IgD-negative memory B cell (primary cell): ENCODE measurements at regions not wholly inside any gene's neighbourhood (a gene's known extent, or its start where the extent isn't known, plus 50 kb on each side); places are given as distances from the start of the nearest gene placed in this dataset.
"Not testable (repeated sequence)": the region's sequence is repeated elsewhere in the genome, so short reads cannot be mapped to it uniquely, and the experiment has no call there.

Source experiments
- H3K27ac Mint-ChIP-seq, 3 donors: one replicate each; pipeline ENCODE4 v1.8.0; 2020 to 2022; ENCODE audit warnings: mild to moderate bottlenecking in 3 of 3, mixed read lengths in 3 of 3, moderate library complexity in 1 of 3
- H3K27me3 Mint-ChIP-seq: one replicate; pipeline ENCODE4 v1.8.0; 2021; ENCODE audit warnings: mixed read lengths
- H3K36me3 Mint-ChIP-seq: one replicate; pipeline ENCODE4 v1.8.0; 2020; ENCODE audit warnings: mild to moderate bottlenecking, mixed read lengths
- H3K4me1 Mint-ChIP-seq, 3 donors: one replicate each; pipeline ENCODE4 v1.8.0; 2020 to 2022; ENCODE audit warnings: mixed read lengths in 3 of 3, mild to moderate bottlenecking in 1 of 3
- H3K4me3 Mint-ChIP-seq, 4 donors: one replicate each; pipeline ENCODE4 v1.8.0; 2020 to 2022; ENCODE audit warnings: mild to moderate bottlenecking in 4 of 4, mixed read lengths in 4 of 4, moderate library complexity in 3 of 4
- H3K9me3 Mint-ChIP-seq, 3 donors: one replicate each; pipeline ENCODE4 v1.8.0; 2020 to 2021; ENCODE audit warnings: mixed read lengths in 3 of 3, mild to moderate bottlenecking in 1 of 3

GRCh38 chr2:75292826-75293225 is 93.5 kb upstream of the TACR1 start:
- H3K36me3 Mint-ChIP-seq = peaks cover 10% of the 10 kb centered on the region
- H3K27ac Mint-ChIP-seq = no peak overlapping the region
- H3K27me3 Mint-ChIP-seq = no peaks in the 10 kb centered on the region
- peaks cover 2 to 7% (median 7%) of the 10 kb centered on the region in 3 donors for H3K4me1 Mint-ChIP-seq
- H3K9me3 Mint-ChIP-seq = no peaks in the 10 kb centered on the region
- H3K4me3 Mint-ChIP-seq = no peak overlapping the region

- peaks cover 8% of the 10 kb centered on the region for H3K36me3 Mint-ChIP-seq
- peak overlapping the region in 1 of 4 donors; percentile 5 for H3K4me3 Mint-ChIP-seq
- H3K9me3 Mint-ChIP-seq = no peaks in the 10 kb centered on the region
- H3K4me1 Mint-ChIP-seq = peaks cover 4 to 10% (median 10%) of the 10 kb centered on the region in 3 donors
- peaks cover under 1% of the 10 kb centered on the region for H3K27me3 Mint-ChIP-seq
- peak overlapping the region in 1 of 3 donors; percentile 35 for H3K27ac Mint-ChIP-seq
These were observed 91.4 kb upstream of the TACR1 start for GRCh38 chr2:75290600-75291150.

DNA sequence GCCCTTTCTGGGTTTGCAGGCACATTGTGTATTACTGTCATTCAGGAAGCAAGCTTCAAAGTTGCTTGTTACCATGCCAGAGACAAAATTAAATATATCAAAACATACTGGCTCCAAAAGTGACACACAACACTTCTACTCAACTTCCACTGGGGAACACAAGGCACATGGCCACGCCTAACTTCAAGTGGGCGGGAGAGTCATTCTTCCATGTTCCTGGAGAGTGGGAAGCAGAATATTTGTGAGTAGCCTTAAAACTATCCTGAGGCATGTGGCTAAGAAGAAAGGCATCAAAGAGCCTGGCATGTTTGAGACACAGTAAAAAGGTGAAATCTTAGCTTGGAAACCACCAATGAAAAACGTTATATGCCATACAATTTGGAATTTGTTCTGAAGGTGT is 90.5 kb upstream of the TACR1 start:
- H3K36me3 Mint-ChIP-seq = peaks cover 8% of the 10 kb centered on the region
- H3K27ac Mint-ChIP-seq = no peak overlapping the region
- no peak overlapping the region for H3K4me3 Mint-ChIP-seq
- H3K4me1 Mint-ChIP-seq = peaks cover 6 to 10% (median 10%) of the 10 kb centered on the region in 3 donors
- H3K9me3 Mint-ChIP-seq = no peaks in the 10 kb centered on the region
- H3K27me3 Mint-ChIP-seq = peaks cover 2% of the 10 kb centered on the region

DNA sequence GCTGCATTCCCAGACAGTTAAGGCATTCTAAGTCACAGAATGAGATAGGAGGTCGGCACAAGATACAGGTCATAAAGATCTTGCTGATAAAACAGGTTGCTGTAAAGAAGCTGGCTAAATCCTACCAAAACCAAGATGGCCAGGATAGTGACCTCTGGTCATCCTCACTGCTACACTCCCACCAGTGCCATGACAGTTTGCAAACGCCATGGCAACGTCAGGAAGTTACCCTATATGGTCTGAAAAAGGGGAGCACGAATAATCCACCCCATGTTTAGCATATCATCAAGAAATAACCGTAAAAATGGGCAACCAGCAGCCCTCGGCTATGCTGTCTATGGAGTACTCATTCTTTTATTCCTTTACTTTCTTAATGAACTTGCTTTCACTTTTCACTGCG is 89.9 kb upstream of the TACR1 start:
- not testable (repeated sequence) for H3K4me3 Mint-ChIP-seq, H3K4me1 Mint-ChIP-seq, H3K27ac Mint-ChIP-seq, H3K9me3 Mint-ChIP-seq, H3K36me3 Mint-ChIP-seq, H3K27me3 Mint-ChIP-seq

DNA sequence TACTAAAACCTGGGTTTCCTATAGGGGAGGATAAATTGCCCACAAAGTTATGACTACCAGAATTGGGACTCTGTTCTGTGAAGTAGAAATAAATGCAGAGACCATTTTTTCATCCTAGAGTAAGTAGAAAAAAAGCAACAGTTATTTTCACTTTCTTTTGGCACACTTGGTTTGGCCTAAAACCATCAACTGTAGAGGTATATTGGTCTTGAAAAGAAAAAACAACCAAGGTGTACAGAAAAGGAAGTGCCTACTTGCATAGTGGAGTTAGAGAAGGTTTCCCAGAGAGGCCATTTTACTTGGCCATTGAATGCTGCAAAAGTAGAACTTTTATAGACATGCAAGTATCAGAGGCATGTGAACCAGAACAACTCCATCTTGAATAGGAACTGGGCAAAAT is 89.4 kb upstream of the TACR1 start:
- Mint-ChIP-seq H3K4me1 (peaks cover 6 to 10% (median 10%) of the 10 kb centered on the region in 3 donors), H3K36me3 (peaks cover 5% of the 10 kb centered on the region), H3K4me3 (no peak overlapping the region), H3K27me3 (peaks cover 2% of the 10 kb centered on the region), H3K27ac (no peak overlapping the region), H3K9me3 (no peaks in the 10 kb centered on the region)

DNA sequence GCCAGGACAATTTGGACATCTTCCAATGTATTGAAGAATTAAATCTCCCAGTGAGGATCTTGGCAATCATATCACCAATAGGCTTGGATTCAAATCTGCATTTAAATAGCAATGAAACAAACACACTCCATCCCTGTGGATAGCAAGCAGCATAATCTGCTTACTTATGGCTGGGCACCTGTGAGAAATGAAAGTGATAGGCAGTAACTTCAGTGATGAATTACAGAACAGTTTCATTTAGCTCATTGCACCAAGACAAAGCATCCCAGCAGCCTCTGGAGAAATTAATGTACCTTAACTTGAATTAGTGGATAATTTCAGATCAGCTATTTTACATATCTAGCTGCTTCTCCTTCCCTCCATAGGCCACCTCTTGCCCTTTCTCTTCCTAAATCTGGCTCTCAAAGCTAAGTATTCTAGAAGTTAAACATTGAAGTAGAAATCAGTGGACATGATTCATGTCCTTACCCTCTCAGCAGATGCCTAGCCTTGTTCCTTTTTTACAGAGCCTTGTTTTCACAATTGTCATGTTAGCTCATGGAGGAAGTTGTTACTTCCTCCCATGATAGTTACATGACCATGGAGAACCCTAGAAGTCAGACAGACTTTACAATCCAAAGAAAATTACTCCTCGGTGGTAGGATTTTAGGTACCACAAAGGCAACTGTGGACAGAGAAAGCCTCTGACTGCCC is 88.5 kb upstream of the TACR1 start:
- Mint-ChIP-seq H3K4me3 (no peak overlapping the region), H3K27me3 (peaks cover 2% of the 10 kb centered on the region), H3K27ac (no peak overlapping the region), H3K36me3 (peaks cover 5% of the 10 kb centered on the region), H3K9me3 (no peaks in the 10 kb centered on the region), H3K4me1 (peaks cover 6 to 10% (median 10%) of the 10 kb centered on the region in 3 donors)

DNA sequence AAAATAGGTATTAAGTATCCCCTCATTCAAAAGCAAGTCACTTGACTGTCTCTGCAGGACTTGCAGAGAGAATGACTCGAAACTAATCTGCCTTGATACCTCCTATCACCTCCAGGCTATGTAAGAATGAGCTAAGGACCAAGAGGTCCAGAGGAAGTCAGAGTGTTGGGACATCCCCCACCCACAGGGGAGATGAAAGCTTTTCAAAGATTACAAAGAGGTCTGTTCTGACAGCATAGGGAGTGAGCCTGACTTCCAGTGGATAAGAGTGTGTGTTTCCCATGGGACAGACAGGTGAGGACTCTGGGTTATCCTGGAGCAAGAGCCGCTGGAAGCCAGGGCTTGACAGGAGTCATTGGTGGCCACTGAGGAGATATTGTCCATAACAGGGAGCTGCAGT is 85.0 kb upstream of the TACR1 start:
- Mint-ChIP-seq H3K36me3 (peaks cover 6% of the 10 kb centered on the region), H3K4me1 (peaks cover 6 to 10% (median 8%) of the 10 kb centered on the region in 3 donors), H3K9me3 (no peaks in the 10 kb centered on the region), H3K27ac (no peak overlapping the region), H3K4me3 (no peak overlapping the region), H3K27me3 (peaks cover 2% of the 10 kb centered on the region)

GRCh38 chr2:75278821-75279379 is 79.6 kb upstream of the TACR1 start:
- peaks cover 6% of the 10 kb centered on the region for H3K36me3 Mint-ChIP-seq
- no peak overlapping the region for H3K4me3 Mint-ChIP-seq
- H3K27me3 Mint-ChIP-seq = no peaks in the 10 kb centered on the region
- H3K27ac Mint-ChIP-seq = no peak overlapping the region
- H3K4me1 Mint-ChIP-seq = no peaks in the 10 kb centered on the region
- H3K9me3 Mint-ChIP-seq = peaks cover 5 to 13% (median 11%) of the 10 kb centered on the region in 3 donors

DNA sequence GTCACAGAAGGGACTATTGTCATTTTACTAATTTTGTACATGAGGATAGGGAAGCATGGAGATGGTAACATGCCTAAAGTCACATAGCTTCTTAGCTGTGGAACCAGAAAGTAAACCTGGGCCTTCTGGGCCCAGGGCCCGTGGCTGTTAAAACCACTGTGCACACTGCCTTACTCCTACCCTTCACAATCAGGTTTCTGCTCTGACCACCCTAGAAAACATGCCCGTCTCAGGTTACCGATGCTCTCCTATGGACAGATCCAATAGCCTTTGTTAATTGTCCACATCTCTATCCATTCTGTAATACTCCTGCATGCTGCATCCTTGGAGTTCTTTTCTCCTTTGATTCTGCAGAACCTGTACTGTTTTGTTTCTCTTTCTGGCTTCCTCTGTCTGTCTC is 79.0 kb upstream of the TACR1 start:
- Mint-ChIP-seq H3K4me1 (no peaks in the 10 kb centered on the region), H3K4me3 (no peak overlapping the region), H3K9me3 (peaks cover 5 to 17% (median 11%) of the 10 kb centered on the region in 3 donors), H3K27ac (no peak overlapping the region), H3K36me3 (peaks cover 7% of the 10 kb centered on the region), H3K27me3 (no peaks in the 10 kb centered on the region)

- H3K4me1 Mint-ChIP-seq = no peaks in the 10 kb centered on the region
- no peaks in the 10 kb centered on the region for H3K27me3 Mint-ChIP-seq
- peaks cover 8% of the 10 kb centered on the region for H3K36me3 Mint-ChIP-seq
- H3K27ac Mint-ChIP-seq = no peak overlapping the region
- no peak overlapping the region for H3K4me3 Mint-ChIP-seq
- peaks cover 5 to 19% (median 11%) of the 10 kb centered on the region in 3 donors for H3K9me3 Mint-ChIP-seq
These were observed 77.8 kb upstream of the TACR1 start for GRCh38 chr2:75277111-75277510.

DNA sequence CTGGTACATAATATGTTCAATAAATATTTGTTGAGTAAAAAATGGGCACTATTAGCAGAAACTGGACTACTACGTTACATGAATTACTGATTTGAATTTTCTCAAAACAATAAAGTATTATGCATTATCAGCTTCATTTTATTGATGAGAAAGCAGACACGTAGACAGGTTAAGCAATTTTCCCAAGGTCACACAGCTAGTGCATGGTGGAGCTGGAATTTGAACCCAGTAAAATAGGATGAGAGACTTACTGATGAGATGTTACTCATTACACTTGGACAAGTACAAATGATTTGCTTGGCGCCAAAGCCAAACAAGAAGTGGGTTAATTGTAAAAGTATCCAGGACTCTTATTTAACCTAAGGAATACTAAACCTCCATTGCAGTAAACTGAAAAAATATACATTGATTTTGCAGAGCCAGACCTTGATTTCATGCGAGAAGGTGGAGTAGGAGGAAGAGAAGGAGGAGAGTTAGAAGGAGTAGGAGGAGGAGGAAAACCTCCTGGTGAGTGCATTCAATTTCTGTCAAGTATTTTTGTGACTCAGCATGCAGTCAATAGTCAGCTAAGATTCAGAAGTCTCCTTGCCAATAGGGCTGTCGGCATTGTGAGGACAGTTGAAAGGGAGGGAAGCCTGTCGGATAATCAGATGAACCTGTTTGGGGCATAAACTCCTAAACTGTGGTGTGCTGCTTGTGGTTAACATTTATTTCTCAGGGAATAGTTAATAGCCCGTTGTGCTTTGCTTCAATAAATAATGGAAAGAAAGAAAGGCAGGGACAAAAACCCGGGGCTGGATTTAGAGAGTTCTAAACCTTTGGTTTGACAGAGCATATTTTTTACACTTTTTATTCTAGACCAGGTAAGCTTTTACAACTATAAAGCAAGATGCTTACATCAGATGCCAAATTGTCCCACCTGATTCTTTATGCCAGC is 77.0 kb upstream of the TACR1 start:
- Mint-ChIP-seq H3K27ac (no peak overlapping the region), H3K4me1 (no peaks in the 10 kb centered on the region), H3K27me3 (no peaks in the 10 kb centered on the region), H3K4me3 (no peak overlapping the region), H3K9me3 (peaks cover 5 to 20% (median 11%) of the 10 kb centered on the region in 3 donors), H3K36me3 (peaks cover 4% of the 10 kb centered on the region)

DNA sequence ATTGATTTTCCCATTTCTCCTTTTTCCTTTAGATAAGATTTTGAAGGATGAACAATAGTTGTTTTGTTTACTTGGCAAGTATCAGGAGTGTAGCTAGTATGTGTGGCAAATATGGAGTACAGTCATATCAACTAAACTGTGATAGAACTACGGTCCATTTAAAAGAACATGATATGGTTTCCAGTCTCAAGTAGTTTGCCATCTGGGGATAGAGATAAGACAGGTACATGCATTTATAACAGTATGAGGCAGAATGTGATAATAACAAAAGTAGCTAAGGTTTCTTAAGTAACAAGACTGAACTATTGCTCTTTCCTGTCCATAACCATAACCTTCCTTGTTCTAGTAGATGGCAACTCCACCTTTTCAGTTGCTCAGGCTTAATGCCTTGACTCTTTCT is 75.6 kb upstream of the TACR1 start:
- Mint-ChIP-seq H3K27ac (no peak overlapping the region), H3K36me3 (peaks cover 6% of the 10 kb centered on the region), H3K9me3 (peaks cover 7 to 25% (median 11%) of the 10 kb centered on the region in 3 donors), H3K4me1 (no peaks in the 10 kb centered on the region), H3K4me3 (peak overlapping the region in 2 of 4 donors; percentile 41 to 65), H3K27me3 (no peaks in the 10 kb centered on the region)

DNA sequence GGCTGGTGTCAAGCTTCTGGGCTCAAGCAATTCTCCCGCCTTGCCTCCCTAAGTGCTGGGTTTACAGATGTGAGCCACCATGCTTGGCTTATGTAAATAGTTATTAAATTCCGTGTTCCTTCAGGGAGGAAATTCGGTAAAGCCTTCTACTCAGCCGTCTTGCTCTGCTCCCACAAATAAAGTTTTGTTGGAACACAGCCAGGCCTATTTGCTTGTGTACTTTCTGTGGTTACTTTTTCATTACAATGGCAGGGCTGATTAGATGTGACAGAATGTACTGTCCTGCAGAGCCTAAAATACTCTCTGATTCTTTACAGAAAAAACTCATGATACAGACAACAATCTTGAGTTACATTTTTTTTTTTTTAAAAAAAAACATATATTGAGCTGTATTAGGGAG is 68.8 kb upstream of the TACR1 start:
- no peaks in the 10 kb centered on the region for H3K27me3 Mint-ChIP-seq
- no peak overlapping the region for H3K4me3 Mint-ChIP-seq
- no peaks in the 10 kb centered on the region for H3K4me1 Mint-ChIP-seq
- H3K36me3 Mint-ChIP-seq = peaks cover 3% of the 10 kb centered on the region
- H3K9me3 Mint-ChIP-seq = peaks cover 6 to 25% (median 23%) of the 10 kb centered on the region in 3 donors
- peak overlapping the region in 1 of 3 donors; percentile 60 for H3K27ac Mint-ChIP-seq

GRCh38 chr2:75261923-75262322 is 62.6 kb upstream of the TACR1 start:
- Mint-ChIP-seq H3K27ac (no peak overlapping the region), H3K9me3 (peaks cover 12 to 54% (median 29%) of the 10 kb centered on the region in 3 donors), H3K27me3 (no peaks in the 10 kb centered on the region), H3K36me3 (peaks cover 3% of the 10 kb centered on the region), H3K4me3 (no peak overlapping the region), H3K4me1 (peaks cover 0 to under 1% (median 0%) of the 10 kb centered on the region in 3 donors)

- Mint-ChIP-seq H3K4me1 (peaks cover 0 to 3% (median 2%) of the 10 kb centered on the region in 3 donors), H3K27ac (no peak overlapping the region), H3K36me3 (peaks cover 3% of the 10 kb centered on the region), H3K27me3 (no peaks in the 10 kb centered on the region), H3K4me3 (no peak overlapping the region), H3K9me3 (peaks cover 10 to 55% (median 34%) of the 10 kb centered on the region in 3 donors)
These were observed 61.6 kb upstream of the TACR1 start for GRCh38 chr2:75260946-75261345.
